ENCODE measurements at regions not wholly inside any gene's neighbourhood (a gene's known extent, or its start where the extent isn't known, plus 50 kb on each side); places are given as distances from the start of the nearest gene placed in this dataset.

- H3K4me3 ChIP-seq (ENCODE audit: low read length) = no peak overlapping the region
- DNase-seq (ENCODE audit: low read depth) = no peak
- no peak for TF ChIP-seq CTCF (IDR thresholded peaks at IDR 0.05; ENCODE audit: insufficient read depth, low read depth, low read length, missing control alignments)
These were observed 453.6 kb downstream of the TMEM135 start for GRCh38 chr11:87491381-87491780.

- no peak for TF ChIP-seq CTCF (IDR thresholded peaks at IDR 0.05; ENCODE audit: insufficient read depth, low read depth, low read length, missing control alignments)
- DNase-seq (ENCODE audit: low read depth) = no peak
- no peak overlapping the region for H3K4me3 ChIP-seq (ENCODE audit: low read length)
These were observed 452.9 kb downstream of the TMEM135 start for GRCh38 chr11:87490671-87491070.

- DNase-seq (ENCODE audit: low read depth) = no peak
- no peak overlapping the region for H3K4me3 ChIP-seq (ENCODE audit: low read length)
- no peak for TF ChIP-seq CTCF (IDR thresholded peaks at IDR 0.05; ENCODE audit: insufficient read depth, low read depth, low read length, missing control alignments)
These were observed 446.8 kb downstream of the TMEM135 start for GRCh38 chr11:87484566-87484965.

- TF ChIP-seq CTCF (IDR thresholded peaks at IDR 0.05; ENCODE audit: insufficient read depth, low read depth, low read length, missing control alignments) = no peak
- no peak overlapping the region for H3K4me3 ChIP-seq (ENCODE audit: low read length)
- DNase-seq (ENCODE audit: low read depth) = no peak
These were observed 439.6 kb downstream of the TMEM135 start for GRCh38 chr11:87477321-87477720.

- H3K4me3 ChIP-seq (ENCODE audit: low read length) = no peak overlapping the region
- no peak for TF ChIP-seq CTCF (IDR thresholded peaks at IDR 0.05; ENCODE audit: insufficient read depth, low read depth, low read length, missing control alignments)
- peak; percentile 88 for DNase-seq (ENCODE audit: low read depth)
These were observed 435.4 kb downstream of the TMEM135 start for GRCh38 chr11:87473174-87473573.

- no peak overlapping the region for H3K4me3 ChIP-seq (ENCODE audit: low read length)
- no peak for TF ChIP-seq CTCF (IDR thresholded peaks at IDR 0.05; ENCODE audit: insufficient read depth, low read depth, low read length, missing control alignments)
- DNase-seq (ENCODE audit: low read depth) = no peak
These were observed 428.5 kb downstream of the TMEM135 start for GRCh38 chr11:87466223-87466622.

GRCh38 chr11:87465716-87466115 is 428.0 kb downstream of the TMEM135 start:
- DNase-seq (ENCODE audit: low read depth) = no peak
- TF ChIP-seq CTCF (IDR thresholded peaks at IDR 0.05; ENCODE audit: insufficient read depth, low read depth, low read length, missing control alignments) = no peak
- H3K4me3 ChIP-seq (ENCODE audit: low read length) = no peak overlapping the region
